K562 (cell line): ENCODE measurements at regions not wholly inside any gene's neighbourhood (a gene's known extent, or its start where the extent isn't known, plus 50 kb on each side); places are given as distances from the start of the nearest gene placed in this dataset.

Experiments
- ATAC-seq: fragments of 200-7000 bp; cut with Tn5 transposase; 3 replicates; pipeline ENCODE4 v1.9.1; 2020; ENCODE audit warnings: moderate library complexity
- BruUV-seq: library from RNA; stranded (reverse); fragments of 400-500 nt; replicated peaks from 2 replicates; lab custom pipeline; 2021; lab: Mats Ljungman, UMichigan
- CTCF ChIA-PET: fragments of 300-600 bp; formaldehyde crosslinking; extraction: SDS; loops from one replicate; lab custom pipeline; 2021; ENCODE audit warnings: low intra/inter-chr PET ratio; lab: Yijun Ruan, JAX
- POLR2A ChIA-PET: fragments of 300-600, 350-650 bp; sonication (Branson Sonifier 250); formaldehyde crosslinking; extraction: SDS; loops from one replicate; lab custom pipeline; 2021; ENCODE audit warnings: antibody characterized with exemption, inconsistent platforms; lab: Yijun Ruan, JAX
- DNase-seq, 4 experiments: peaks; one replicate each; pipeline versions ENCODE4 v3.0.0 to v3.0.0-alpha.2; 2011 to 2018; ENCODE audit warnings: low spot score in 3 of 4, mixed read lengths in 3 of 4; ENCODE audit errors: extremely low read depth in 1 of 4
- FAIRE-seq: peaks from 2 replicates; lab custom pipeline; 2011; peaks lifted over from hg19 to GRCh38; lab: Jason Lieb, UNC
- H2AFZ ChIP-seq: 2 replicates; pipeline ENCODE4 v1.6.0; 2011; ENCODE audit warnings: low read depth, low read length, control low read depth, inconsistent platforms
- H3K27ac ChIP-seq: fragments of 200-600 bp; 3 replicates; pipeline ENCODE4 v1.8.0; 2011; ENCODE audit warnings: low read depth, mild to moderate bottlenecking, control low read depth, inconsistent platforms, low read length, moderate library complexity, mixed read lengths; ENCODE audit errors: extremely low read depth
- H3K27me3 ChIP-seq, 2 experiments: fragments of 300-600 bp in 1 of 2; 2 replicates in 1 of 2; 3 replicates in 1 of 2; pipeline versions ENCODE4 v1.6.0 to v1.8.0; 2011; ENCODE audit warnings: inconsistent platforms in 2 of 2, low read length in 2 of 2, mild to moderate bottlenecking in 1 of 2, mixed read lengths in 1 of 2, moderate library complexity in 1 of 2; ENCODE audit not compliant: control insufficient read depth in 2 of 2, insufficient read depth in 2 of 2
- H3K36me3 ChIP-seq: fragments of 300-600 bp; 3 replicates; pipeline ENCODE4 v1.8.0; 2011; ENCODE audit warnings: mild to moderate bottlenecking, low read length, inconsistent platforms; ENCODE audit not compliant: control insufficient read depth, insufficient read depth
- H3K4me1 ChIP-seq, 2 experiments: fragments of 200-600 bp in 1 of 2; replicated peaks in 1 of 2; 2 replicates in 1 of 2; 3 replicates in 1 of 2; pipeline versions ENCODE4 v1.5.1 to v1.8.0; 2011; ENCODE audit warnings: inconsistent platforms in 2 of 2, low read length in 2 of 2, mild to moderate bottlenecking in 1 of 2, mixed read lengths in 1 of 2, moderate library complexity in 1 of 2; ENCODE audit not compliant: control insufficient read depth in 2 of 2, insufficient read depth in 2 of 2
- H3K4me2 ChIP-seq: 2 replicates; pipeline ENCODE4 v1.6.1; 2011; ENCODE audit warnings: low read length, control low read depth, inconsistent platforms, mixed read lengths; ENCODE audit not compliant: insufficient read depth
- H3K4me3 ChIP-seq: fragments of 200-600 bp; sonication (generic), shearing (Covaris generic); 2 replicates; pipeline ENCODE4 v1.5.1; 2016; ENCODE audit warnings: control low read depth, inconsistent platforms
- H3K79me2 ChIP-seq: fragments of 200-600 bp; 3 replicates; pipeline ENCODE4 v1.8.0; 2011; ENCODE audit warnings: low read length, inconsistent platforms; ENCODE audit not compliant: control insufficient read depth, insufficient read depth
- H3K9ac ChIP-seq, 2 experiments: 2 replicates each; pipeline versions ENCODE4 v1.6.0 to v1.6.1; 2011; ENCODE audit warnings: low read depth in 2 of 2, low read length in 2 of 2, control low read depth in 1 of 2, inconsistent platforms in 1 of 2, mild to moderate bottlenecking in 1 of 2, mixed read lengths in 1 of 2; ENCODE audit not compliant: insufficient read depth in 1 of 2
- H3K9me1 ChIP-seq: one replicate; pipeline ENCODE4 v1.6.0; 2011; ENCODE audit warnings: inconsistent platforms, mild to moderate bottlenecking, low read length, moderate library complexity; ENCODE audit not compliant: control insufficient read depth, insufficient read depth
- H3K9me3 ChIP-seq: replicated peaks from 2 replicates; pipeline ENCODE4 v1.5.1; 2011; ENCODE audit warnings: low read depth, low read length, inconsistent platforms; ENCODE audit not compliant: control insufficient read depth, insufficient read depth
- H4K20me1 ChIP-seq: replicated peaks from 2 replicates; pipeline ENCODE4 v1.6.1; 2011; ENCODE audit warnings: low read length, inconsistent platforms, mixed read lengths; ENCODE audit not compliant: control insufficient read depth, insufficient read depth
- ATF3 ChIP-seq, 2 experiments: fragments of 450-650 bp in 1 of 2; sonication (generic) in 1 of 2; formaldehyde crosslinking in 1 of 2; IDR thresholded peaks in 1 of 2; conservative IDR thresholded peaks in 1 of 2; 2 replicates each; pipeline versions ENCODE4 v1.6.1 to v1.8.1; 2016 to 2023; ENCODE audit warnings: mild to moderate bottlenecking in 2 of 2, moderate library complexity in 2 of 2, inconsistent platforms in 1 of 2, missing genetic modification reagents in 1 of 2
- BCOR ChIP-seq: fragments of 450-650 bp; IDR thresholded peaks from 2 replicates; pipeline ENCODE4 v1.6.1; 2016
- FOXA3 ChIP-seq, 2 experiments: fragments of 450-650 bp in 1 of 2; sonication (generic) in 1 of 2; formaldehyde crosslinking; IDR thresholded peaks in 1 of 2; conservative IDR thresholded peaks in 1 of 2; 2 replicates each; pipeline versions ENCODE4 v1.4.0 to v1.8.0; 2020 to 2022; ENCODE audit warnings: mild to moderate bottlenecking in 2 of 2, missing genetic modification reagents in 1 of 2
- KHSRP ChIP-seq: fragments of 450-650 bp; IDR thresholded peaks from 2 replicates; pipeline ENCODE4 v1.6.1; 2017
- MBD1 ChIP-seq: fragments of 250-450 bp; sonication (Bioruptor Pico); IDR thresholded peaks from 2 replicates; pipeline ENCODE4 v1.8.0; 2022; ENCODE audit warnings: inconsistent platforms
- NFE2 ChIP-seq: IDR thresholded peaks from 2 replicates; pipeline ENCODE4 v1.6.1; 2014; ENCODE audit warnings: antibody characterized with exemption, low read depth
- NR2F6 ChIP-seq: fragments of 450-650 bp; formaldehyde crosslinking; IDR thresholded peaks from 2 replicates; pipeline ENCODE4 v1.4.0; 2020; ENCODE audit warnings: mild to moderate bottlenecking
- POU5F1 ChIP-seq: fragments of 150-350 bp; IDR thresholded peaks from 2 replicates; pipeline ENCODE4 v1.6.1; 2014; ENCODE audit warnings: borderline replicate concordance, low read length, low read depth, mild to moderate bottlenecking; ENCODE audit not compliant: partially characterized antibody
- PPARD ChIP-seq: fragments of 250-450 bp; sonication (Bioruptor Pico); IDR thresholded peaks from 2 replicates; pipeline ENCODE4 v1.8.0; 2022; ENCODE audit warnings: inconsistent platforms, mild to moderate bottlenecking, moderate library complexity
- TCF7L2 ChIP-seq: fragments of 150-350 bp; IDR thresholded peaks from 2 replicates; pipeline ENCODE4 v1.6.1; 2016; ENCODE audit warnings: low read depth, mild to moderate bottlenecking, low read length, moderate library complexity
- WGBS: fragments of 100-300 bp; shearing (Covaris generic); methylation state at CpG from one replicate; pipeline ENCODE4 v1.1.6; 2016; ENCODE audit warnings: low coverage, mixed read lengths; ENCODE audit not compliant: insufficient coverage; ENCODE audit errors: missing lambda C conversion rate; 5-methylcytosine and 5-hydroxymethylcytosine counted together
- in situ Hi-C: fragments of 300-500 bp; cut with MboI; formaldehyde crosslinking; loops from 4 replicates; pipeline ENCODE4 v1.15.0; 2018; ENCODE audit warnings: inconsistent platforms, mixed read lengths
- intact Hi-C: fragments of 100-400 bp; cut with micrococcal nuclease; formaldehyde crosslinking; loops from 2 replicates; pipeline ENCODE4 v1.14.2; 2022
- TF ChIP-seq, protein P1 (sequence below): fragments of 250-450 bp; sonication (Bioruptor Pico); IDR thresholded peaks from 2 replicates; pipeline ENCODE4 v1.5.0; 2021; ENCODE audit warnings: mild to moderate bottlenecking, moderate library complexity

GRCh38 chr4:26235500-26235899 lies 85.3 kb upstream of the RBPJ start:
- H3K27me3 ChIP-seq = peaks cover 7 to 10% of the 10 kb centered on the region in 2 experiments; a peak in 4 of 5 replicates
- no peaks in the 10 kb centered on the region for H3K9me1 ChIP-seq
- in situ Hi-C loops = no loop called here
- H3K27ac ChIP-seq = no peak overlapping the region
- intact Hi-C loops = no loop called here
- H3K4me2 ChIP-seq = no peak overlapping the region
- ATAC-seq = no peak
- DNase-seq = no peak
- H3K4me3 ChIP-seq = no peak overlapping the region
- no peak for FAIRE-seq
- no peak overlapping the region for H2AFZ ChIP-seq
- H3K9ac ChIP-seq = no peak overlapping the region
- H3K4me1 ChIP-seq = no peaks in the 10 kb centered on the region
- no TSS peak for BruUV-seq
- no peaks in the 10 kb centered on the region for H3K79me2 ChIP-seq
- no peaks in the 10 kb centered on the region for H4K20me1 ChIP-seq
- CTCF ChIA-PET = no interaction called here
- TF ChIP-seq NFE2 (no peak), BCOR (no peak), KHSRP (no peak), ATF3 (IDR thresholded peaks at IDR 0.05) (0 out of 2 replicates have a peak, but pooled peaks have one; percentile 8), ATF3 (CRISPR knock-in tag; conservative IDR thresholded peaks at IDR 0.05) (no peak), TCF7L2 (no peak)
- POLR2A ChIA-PET = no interaction called here
- no peaks in the 10 kb centered on the region for H3K9me3 ChIP-seq
- H3K36me3 ChIP-seq = no peaks in the 10 kb centered on the region

DNA sequence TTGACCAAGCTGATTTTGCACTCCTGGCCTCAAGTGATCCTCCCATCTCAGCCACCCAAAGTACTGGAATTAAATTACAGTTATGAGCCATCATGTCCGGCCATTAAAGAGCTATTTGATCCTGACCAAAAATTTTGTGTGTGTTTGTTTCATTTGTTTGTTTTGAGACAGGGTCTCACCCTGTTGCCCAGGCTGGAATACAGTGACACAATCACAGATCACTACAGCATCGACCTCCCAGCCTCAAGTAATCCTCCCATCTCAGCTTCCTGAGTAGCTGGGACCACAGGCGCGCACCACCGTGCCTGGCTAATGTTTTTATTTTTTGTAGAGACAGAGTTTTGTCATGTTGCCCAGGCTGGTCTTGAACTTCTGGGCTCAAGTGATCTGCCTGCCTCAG lies 82.9 kb upstream of the RBPJ start:
- Histone ChIP-seq H2AFZ (no peak overlapping the region), H4K20me1 (no peaks in the 10 kb centered on the region), H3K79me2 (no peaks in the 10 kb centered on the region), H3K4me3 (no peak overlapping the region), H3K9ac (no peak overlapping the region), H3K4me1 (no peaks in the 10 kb centered on the region), H3K27me3 (peaks cover 8 to 17% of the 10 kb centered on the region in 2 experiments; a peak in 4 of 5 replicates), H3K9me3 (no peaks in the 10 kb centered on the region), H3K4me2 (no peak overlapping the region), H3K27ac (no peak overlapping the region), H3K36me3 (no peaks in the 10 kb centered on the region), H3K9me1 (no peaks in the 10 kb centered on the region)
- ChIA-PET POLR2A (no interaction called here), CTCF (no interaction called here)
- FAIRE-seq = no peak
- intact Hi-C loops (no loop called here), in situ Hi-C loops (no loop called here)
- no TSS peak for BruUV-seq
- 0% methylated on average over 5 of the region's 5 CpGs for WGBS
- DNase-seq = no peak
- no peak for ATAC-seq
- TF ChIP-seq NR2F6 (CRISPR knock-in tag) (no peak), FOXA3 (CRISPR knock-in tag; conservative IDR thresholded peaks at IDR 0.05 in 1 of 2, IDR thresholded peaks at IDR 0.05 in 1 of 2) (no peak), POU5F1 (no peak), MBD1 (CRISPR knock-in tag) (no peak), PPARD (CRISPR knock-in tag) (no peak)
- TF ChIP-seq, protein P1, sequence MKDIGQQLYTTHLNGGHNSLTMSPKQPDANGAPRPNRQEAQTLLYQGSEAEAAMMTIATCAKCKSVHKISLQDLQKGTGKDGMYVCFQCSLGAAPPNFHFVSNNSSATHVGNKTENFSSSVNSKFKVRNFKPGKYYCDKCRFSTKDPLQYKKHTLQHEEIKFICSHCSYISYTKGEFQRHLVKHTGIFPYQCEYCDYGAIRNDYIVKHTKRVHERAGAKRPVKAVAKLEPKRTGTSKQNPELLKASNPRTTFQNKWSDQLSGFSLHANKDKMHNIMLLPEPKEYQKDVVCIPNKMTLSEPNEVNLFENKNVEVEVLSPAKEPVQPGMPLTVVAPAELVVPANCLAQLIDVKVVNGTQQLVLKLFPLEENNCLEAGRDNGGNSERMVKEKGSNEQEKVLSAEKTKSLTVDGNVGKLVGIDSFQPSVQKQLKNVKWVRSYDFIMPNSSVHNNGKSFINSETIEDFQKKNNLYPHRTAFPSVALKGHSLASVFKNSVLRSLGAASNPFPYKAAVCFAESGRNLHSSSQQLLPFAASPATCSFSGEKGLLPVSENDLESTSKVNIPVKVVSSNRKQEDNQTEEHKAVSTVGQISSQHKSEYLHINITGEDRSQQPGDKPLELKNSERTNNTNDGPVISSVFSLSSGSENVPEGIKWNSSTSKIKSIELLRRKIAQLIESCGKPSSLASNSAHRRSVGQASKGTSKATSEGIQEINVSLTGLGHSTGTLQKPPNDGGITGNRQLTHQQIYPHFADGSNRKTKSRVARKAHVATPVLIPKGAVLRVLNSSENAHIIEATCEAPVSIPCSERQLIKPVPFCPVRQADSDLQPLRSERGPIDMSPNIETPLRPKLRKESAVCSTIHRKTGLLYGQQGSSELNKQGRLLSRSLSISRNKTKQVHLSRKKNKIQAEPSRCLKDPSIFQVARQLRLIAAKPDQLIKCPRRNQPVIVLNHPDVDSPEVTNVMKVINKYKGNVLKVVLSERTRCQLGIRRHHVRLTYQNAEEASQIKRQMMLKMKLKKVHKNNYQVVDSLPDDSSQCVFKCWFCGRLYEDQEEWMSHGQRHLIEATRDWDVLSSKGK = no peak
